GM19455 (cell line): ENCODE measurements at regions not wholly inside any gene's neighbourhood (a gene's known extent, or its start where the extent isn't known, plus 50 kb on each side); places are given as distances from the start of the nearest gene placed in this dataset.

Experiments
- ATAC-seq: cut with Tn5 transposase; IDR thresholded peaks from one replicate; pipeline ENCODE4 v1.9.1; 2021; ENCODE audit not compliant: unreplicated experiment

GRCh38 chr2:76330865-76331264, 620.1 kb upstream of the GCFC2 start:
- no peak for ATAC-seq

DNA sequence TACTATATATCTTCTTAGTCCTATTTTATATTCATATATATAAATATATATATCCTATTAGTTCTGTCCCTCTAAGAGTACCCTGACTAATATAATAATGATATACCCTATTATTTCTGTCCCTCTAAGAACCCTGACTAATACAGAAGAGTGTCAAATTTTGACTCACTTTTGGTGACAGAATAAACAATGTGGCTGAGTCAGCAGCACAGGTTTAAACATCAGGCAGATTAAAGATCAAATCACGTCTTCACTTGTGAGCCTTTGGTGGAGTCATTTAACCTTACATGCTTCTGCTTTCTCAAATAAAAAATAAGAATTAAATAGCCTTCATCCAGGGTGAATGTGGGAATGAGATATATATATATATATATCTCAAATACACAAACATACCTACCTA, 615.9 kb upstream of the GCFC2 start:
- ATAC-seq: no peak

- no peak for ATAC-seq
Measured at GRCh38 chr2:76323381-76323780, 612.7 kb upstream of the GCFC2 start.

DNA sequence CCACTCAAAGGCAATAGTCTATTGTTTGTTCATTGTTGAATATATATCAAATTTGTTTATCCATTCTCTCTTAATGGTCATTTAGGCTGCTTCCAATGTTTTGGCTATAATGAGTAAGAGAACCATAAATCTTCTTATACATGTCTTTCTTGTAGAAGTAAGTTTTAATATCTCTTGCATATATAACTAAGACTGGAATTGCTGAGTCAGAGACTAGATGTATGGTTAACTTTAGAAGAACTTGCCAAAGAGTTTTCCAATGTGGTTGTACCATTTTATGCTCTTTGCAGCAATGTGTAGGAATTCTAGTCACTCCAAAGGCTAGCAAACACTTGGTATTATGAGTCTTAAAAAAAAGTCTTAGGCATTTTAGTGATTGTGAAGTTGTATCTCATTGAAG, 610.0 kb upstream of the GCFC2 start:
- ATAC-seq: no peak

DNA sequence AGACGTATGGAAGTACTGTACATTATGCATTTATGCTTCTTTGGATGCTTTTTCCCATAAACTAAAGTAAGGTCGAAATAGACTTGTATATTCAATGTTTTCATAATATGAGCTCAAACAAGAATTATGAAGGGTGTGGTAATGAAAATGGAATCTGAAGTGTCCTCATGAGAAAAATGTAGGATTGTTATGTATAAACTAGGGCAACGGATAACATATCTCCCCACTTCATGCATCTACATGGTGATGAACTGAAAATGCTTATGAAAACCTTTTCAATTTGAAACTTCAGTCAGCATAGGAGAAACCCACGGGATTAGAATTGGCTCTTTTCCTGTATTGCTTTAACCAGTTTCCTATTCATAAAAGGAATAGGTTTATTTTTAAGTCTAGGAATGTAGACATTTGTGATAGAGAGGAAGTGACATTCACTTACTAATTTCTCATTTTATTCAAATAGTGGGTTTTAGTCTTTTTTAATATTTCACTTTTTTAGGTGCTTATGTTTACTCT, 608.2 kb upstream of the GCFC2 start:
- no peak for ATAC-seq

DNA sequence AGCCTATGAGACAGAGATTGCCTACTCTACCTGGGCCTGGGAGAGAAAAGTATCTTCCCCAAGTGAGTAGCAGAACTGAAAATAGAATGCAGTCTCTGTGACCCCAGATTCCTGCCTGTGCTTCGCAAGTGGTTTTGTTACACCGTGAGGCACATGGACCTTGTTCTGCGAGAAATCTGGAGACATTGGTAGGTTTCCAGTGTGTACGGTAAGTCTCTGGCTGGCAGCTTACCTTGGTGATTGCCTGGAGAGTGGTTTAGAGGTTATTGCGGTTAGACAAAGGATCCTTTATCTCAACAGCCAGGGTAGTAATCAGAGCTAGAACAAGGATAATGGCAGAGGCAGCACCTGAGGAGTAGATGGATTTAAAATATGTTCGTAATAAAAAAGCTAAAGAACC, 606.0 kb upstream of the GCFC2 start:
- no peak for ATAC-seq

DNA sequence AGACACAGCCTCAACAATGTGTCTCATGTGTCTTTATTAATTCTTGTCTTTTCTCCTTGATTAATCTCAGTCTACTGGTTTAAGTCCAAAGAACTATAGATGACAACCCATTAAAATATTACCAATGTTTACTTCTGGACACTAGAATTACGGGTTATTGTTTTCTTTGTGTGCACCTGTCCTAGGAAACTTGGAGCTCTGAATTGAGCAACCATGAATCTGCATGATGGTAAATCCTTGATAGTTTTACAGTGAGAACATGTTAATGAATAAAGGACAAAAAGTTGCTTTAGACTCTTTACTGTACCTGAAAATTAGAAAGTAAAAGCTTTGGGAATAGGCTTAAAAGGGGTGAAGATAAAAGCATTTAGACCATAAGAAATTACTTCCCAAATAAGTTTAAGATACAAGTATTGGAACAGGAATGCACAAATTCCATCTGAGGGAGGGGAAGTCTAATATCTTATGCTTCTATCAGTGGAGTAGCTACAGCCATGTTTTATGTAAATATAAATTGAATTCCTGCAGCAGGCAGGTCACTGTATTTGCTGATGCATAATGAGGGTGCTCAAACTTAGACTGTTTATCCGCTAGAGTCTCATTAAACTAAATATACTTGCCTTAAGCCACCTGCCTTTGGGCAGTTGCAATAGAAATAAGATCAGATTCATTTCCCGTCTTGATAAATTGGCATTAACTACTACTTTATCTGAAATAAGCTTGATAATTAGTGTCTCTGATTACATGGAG, 603.7 kb upstream of the GCFC2 start:
- ATAC-seq: no peak

GRCh38 chr2:76312236-76312635, 601.5 kb upstream of the GCFC2 start:
- ATAC-seq: no peak

DNA sequence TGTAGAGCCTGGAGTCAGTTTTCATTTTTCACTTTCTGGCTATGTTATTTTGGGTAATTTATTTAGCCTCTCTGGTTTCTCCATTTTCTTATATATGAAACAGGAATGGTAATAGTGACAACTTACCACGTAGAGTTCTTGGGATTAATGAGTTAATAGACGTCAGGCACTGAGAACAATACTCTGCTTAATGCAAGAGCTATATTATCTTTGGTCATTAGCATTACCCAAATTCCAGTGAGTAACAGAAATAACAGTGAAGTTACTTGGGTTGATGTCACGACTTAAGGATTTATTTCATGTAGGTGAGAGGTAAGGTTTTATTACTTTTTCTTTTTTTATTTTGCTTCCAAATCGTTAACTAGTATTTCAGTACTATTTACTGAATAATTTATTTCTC, 601.0 kb upstream of the GCFC2 start:
- no peak for ATAC-seq

DNA sequence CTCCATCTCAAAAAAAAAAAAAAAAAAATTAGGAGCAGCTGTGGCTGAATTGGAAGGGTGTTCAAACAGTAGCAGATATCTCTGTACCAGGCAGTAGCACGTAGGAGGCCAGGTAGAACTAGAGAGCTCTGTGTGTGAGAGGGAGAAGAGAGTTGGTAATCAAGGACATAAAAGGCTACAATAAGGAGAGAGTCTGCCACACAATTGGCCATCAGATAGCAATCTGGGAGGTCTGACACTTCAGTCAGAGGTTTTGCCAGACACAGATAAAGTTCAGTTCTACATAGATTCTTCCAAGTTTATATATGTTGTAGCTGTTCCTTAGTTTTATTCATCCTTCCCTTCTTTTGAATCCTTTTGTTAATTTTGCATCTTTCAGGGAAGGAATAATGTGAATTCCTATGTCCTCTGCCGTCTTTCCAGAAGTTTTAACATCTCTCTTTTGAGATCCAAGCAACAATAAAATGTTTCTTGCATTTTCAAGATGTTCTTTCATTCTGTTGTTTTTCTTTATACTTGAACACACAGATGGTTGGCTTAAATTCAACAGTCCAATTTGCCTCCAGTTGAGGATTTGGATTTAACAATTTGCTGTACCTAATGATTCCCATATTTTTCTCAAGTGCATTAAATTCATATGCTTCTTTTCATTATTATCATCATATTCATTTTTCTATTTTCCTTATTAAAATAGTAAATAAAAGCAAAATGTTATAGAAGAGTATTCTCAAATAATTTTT, 600.3 kb upstream of the GCFC2 start:
- ATAC-seq: no peak

DNA sequence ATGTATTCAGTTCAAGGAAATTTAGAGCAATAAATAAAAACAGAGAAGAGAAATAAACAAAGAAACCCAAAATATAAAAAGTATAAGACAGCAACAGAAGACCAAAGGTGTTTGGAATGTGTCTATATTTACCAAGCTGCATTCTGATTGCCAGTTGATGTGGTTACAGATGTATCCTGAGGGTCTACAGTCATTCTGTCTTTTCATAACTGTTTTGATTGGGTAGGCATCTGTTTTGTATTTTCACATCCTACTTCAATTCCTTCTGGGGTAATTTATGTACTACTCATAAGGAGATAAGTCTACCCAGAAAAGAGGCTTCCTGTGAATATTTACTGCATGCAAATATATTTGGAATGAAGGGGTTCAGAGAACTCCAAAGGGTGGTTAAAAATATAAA, 596.8 kb upstream of the GCFC2 start:
- ATAC-seq: no peak

GRCh38 chr2:76298041-76298440, 587.3 kb upstream of the GCFC2 start:
- ATAC-seq: no peak

DNA sequence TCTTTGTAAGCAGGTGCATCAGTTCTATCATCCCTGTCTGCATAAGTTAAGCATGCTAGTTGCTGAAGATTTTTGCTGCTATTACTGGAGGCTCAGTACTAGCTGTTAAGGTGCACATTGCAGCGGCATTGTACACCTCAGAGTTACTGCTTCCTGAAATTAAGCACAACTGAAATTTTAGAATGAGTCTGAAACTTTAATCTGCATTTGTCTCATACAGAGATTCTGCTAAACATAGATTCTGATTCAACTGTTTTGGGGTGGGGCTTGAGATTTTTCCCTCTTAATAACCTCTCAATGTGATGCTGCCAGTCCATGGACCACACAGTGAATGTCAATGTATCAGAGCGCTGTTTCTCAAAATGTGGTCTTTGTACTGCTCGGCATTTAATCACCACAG, 585.7 kb upstream of the GCFC2 start:
- no peak for ATAC-seq

- no peak for ATAC-seq
Measured at GRCh38 chr2:76295762-76296161, 585.0 kb upstream of the GCFC2 start.

GRCh38 chr2:76288598-76288997, 577.9 kb upstream of the GCFC2 start:
- ATAC-seq: no peak

- ATAC-seq: no peak
Measured at GRCh38 chr2:76288146-76288545, 577.4 kb upstream of the GCFC2 start.

- ATAC-seq: no peak
Measured at GRCh38 chr2:76283350-76283749, 572.6 kb upstream of the GCFC2 start.

DNA sequence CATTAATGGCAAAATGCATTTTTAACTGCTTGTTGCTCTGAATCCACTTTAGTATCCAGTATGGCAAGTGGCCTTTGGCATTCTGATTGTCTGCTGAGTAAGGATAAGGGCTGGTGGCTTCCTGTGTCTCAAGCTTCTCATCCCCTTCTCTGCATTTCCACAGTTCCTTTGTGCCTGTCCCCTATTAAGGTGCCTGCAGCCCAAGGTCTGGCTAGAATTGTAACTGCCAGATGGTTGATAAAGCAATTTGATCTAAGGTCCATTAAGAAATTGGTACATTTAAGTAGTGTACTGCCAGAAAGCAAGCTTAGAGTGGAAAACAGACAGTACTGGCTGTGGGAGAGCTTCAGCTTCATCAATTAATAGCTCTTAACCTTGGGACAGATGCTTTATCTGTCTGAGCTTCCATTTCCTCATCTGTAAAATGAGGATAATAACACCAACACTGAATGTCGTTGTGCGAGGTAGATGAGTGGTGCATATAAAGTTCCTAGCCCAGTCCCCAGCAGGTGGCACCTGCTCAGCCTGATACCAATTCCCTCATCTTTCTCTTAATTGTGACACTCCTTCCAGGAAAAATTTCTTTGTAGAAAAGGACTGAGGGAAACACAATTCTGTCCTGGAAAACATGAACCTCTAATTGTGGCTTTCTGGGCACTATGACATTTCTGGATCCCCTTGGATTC, 570.6 kb upstream of the GCFC2 start:
- no peak for ATAC-seq

- ATAC-seq: no peak
Measured at GRCh38 chr2:76280686-76281085, 570.0 kb upstream of the GCFC2 start.

DNA sequence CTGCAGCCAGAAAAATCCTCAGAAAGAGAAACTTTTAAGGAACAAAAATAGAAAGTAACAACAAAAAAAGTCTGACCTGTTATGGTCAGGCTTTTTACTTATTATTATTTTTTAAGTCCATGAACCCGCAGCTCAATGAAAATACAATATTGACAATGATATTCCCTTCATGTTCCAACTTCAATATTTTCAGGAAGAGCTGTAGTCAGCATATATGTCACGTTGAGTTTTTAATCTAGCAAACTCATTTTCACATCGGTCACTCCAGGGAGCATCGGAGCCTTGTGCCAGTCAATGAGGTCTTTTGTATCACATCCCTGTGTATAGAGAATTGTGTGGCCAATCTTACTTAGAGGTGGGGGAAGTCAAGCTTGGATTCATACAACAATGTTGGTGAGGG, 568.4 kb upstream of the GCFC2 start:
- ATAC-seq: no peak

- ATAC-seq: no peak
Measured at GRCh38 chr2:76275788-76276187, 565.1 kb upstream of the GCFC2 start.

DNA sequence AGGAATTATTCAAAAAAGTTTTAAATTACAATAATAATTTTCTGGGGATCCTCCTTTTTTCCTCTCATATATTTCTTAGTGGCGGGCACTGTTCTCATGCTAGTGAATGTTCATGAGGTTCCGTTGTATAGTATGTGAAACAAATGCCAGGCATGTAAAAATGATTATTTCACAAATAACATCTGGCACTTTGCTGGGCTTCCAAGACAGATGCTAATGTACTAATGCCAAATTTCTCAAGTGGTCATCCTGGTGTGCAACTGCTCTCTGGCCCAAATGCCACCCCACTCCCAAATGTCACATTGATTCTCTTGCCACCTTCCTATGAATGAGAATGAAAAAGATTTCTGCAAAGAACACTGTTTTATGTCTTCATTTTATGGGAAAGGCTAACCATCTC, 564.0 kb upstream of the GCFC2 start:
- no peak for ATAC-seq
